ENCODE measurements at regions not wholly inside any gene's neighbourhood (a gene's known extent, or its start where the extent isn't known, plus 50 kb on each side); places are given as distances from the start of the nearest gene placed in this dataset.

- no peak for DNase-seq
These were observed 690.4 kb upstream of the CHORDC1 start for GRCh38 chr11:90913131-90913668.

- DNase-seq, result no peak
These were observed 689.8 kb upstream of the CHORDC1 start for GRCh38 chr11:90912631-90913030.

- no peak for DNase-seq
These were observed 688.3 kb upstream of the CHORDC1 start for GRCh38 chr11:90911192-90911591.

- DNase-seq, result no peak
These were observed 685.2 kb upstream of the CHORDC1 start for GRCh38 chr11:90908074-90908473.

- no peak for DNase-seq
These were observed 673.0 kb upstream of the CHORDC1 start for GRCh38 chr11:90895850-90896249.

GRCh38 chr11:90890347-90890746, 667.5 kb upstream of the CHORDC1 start:
- DNase-seq, result no peak

- DNase-seq, result no peak
These were observed 661.3 kb upstream of the CHORDC1 start for GRCh38 chr11:90884181-90884580.

- DNase-seq, result no peak
These were observed 652.1 kb upstream of the CHORDC1 start for GRCh38 chr11:90874986-90875385.

- no peak for DNase-seq
These were observed 651.4 kb upstream of the CHORDC1 start for GRCh38 chr11:90874281-90874680.

- DNase-seq, result no peak
These were observed 644.6 kb upstream of the CHORDC1 start for GRCh38 chr11:90867416-90867815.

GRCh38 chr11:90856790-90857189, 633.9 kb upstream of the CHORDC1 start:
- DNase-seq, result no peak

- DNase-seq, result no peak
These were observed 632.7 kb upstream of the CHORDC1 start for GRCh38 chr11:90855531-90855930.

- no peak for DNase-seq
These were observed 628.3 kb upstream of the CHORDC1 start for GRCh38 chr11:90851196-90851595.

- DNase-seq, result no peak
These were observed 626.5 kb upstream of the CHORDC1 start for GRCh38 chr11:90849312-90849711.

- DNase-seq, result no peak
These were observed 624.5 kb upstream of the CHORDC1 start for GRCh38 chr11:90847268-90847886.

GRCh38 chr11:90846628-90847027, 623.8 kb upstream of the CHORDC1 start:
- DNase-seq, result no peak

GRCh38 chr11:90845799-90846198, 623.0 kb upstream of the CHORDC1 start:
- DNase-seq, result no peak

GRCh38 chr11:90845126-90845525, 622.3 kb upstream of the CHORDC1 start:
- no peak for DNase-seq

GRCh38 chr11:90844041-90844440, 621.2 kb upstream of the CHORDC1 start:
- DNase-seq, result no peak

GRCh38 chr11:90842681-90843080, 619.8 kb upstream of the CHORDC1 start:
- no peak for DNase-seq

GRCh38 chr11:90840071-90840470, 617.2 kb upstream of the CHORDC1 start:
- DNase-seq, result no peak

GRCh38 chr11:90836031-90836430, 613.2 kb upstream of the CHORDC1 start:
- no peak for DNase-seq

GRCh38 chr11:90823446-90823845, 600.6 kb upstream of the CHORDC1 start:
- DNase-seq, result no peak

GRCh38 chr11:90822996-90823395, 600.1 kb upstream of the CHORDC1 start:
- no peak for DNase-seq

GRCh38 chr11:90818196-90818745, 595.4 kb upstream of the CHORDC1 start:
- DNase-seq, result no peak
